ENCODE measurements at regions not wholly inside any gene's neighbourhood (a gene's known extent, or its start where the extent isn't known, plus 50 kb on each side); places are given as distances from the start of the nearest gene placed in this dataset.

GRCh38 chr12:42807766-42808165 is 218.2 kb upstream of the PRICKLE1 start:
- H3K4ac ChIP-seq (ENCODE audit: low read depth, low read length): no peak overlapping the region
- H4K91ac ChIP-seq (ENCODE audit: low read depth, low read length): peak overlapping the region; percentile 23
- no peak overlapping the region for H3K18ac ChIP-seq (ENCODE audit: low read length)
- no peak overlapping the region for H2BK5ac ChIP-seq (ENCODE audit: low read depth, low read length, poor library complexity)
- no peaks in the 10 kb centered on the region for H3K9me3 ChIP-seq (ENCODE audit: insufficient read depth, low read depth, low read length)
- H3K4me3 ChIP-seq (ENCODE audit: low read depth, low read length): no peak overlapping the region
- no peak overlapping the region for H4K12ac ChIP-seq (ENCODE audit: low read depth, low read length)
- no CpG with 5 or more reads among the region's 3 CpGs for WGBS (ENCODE audit: extremely low coverage, insufficient coverage, insufficient read length)
- H3K27ac ChIP-seq (ENCODE audit: low read depth, low read length): no peak overlapping the region
- H3K79me1 ChIP-seq (ENCODE audit: low read length): peaks cover 5% of the 10 kb centered on the region
- no peaks in the 10 kb centered on the region for H3K79me2 ChIP-seq (ENCODE audit: control insufficient read depth, insufficient read depth, low read length, poor library complexity)
- no peak overlapping the region for H2BK120ac ChIP-seq (ENCODE audit: insufficient read depth, low read length, poor library complexity)
- H4K8ac ChIP-seq (ENCODE audit: low read depth, low read length): no peak overlapping the region
- H2BK12ac ChIP-seq (ENCODE audit: low read length): no peak overlapping the region
- H3K4me1 ChIP-seq (ENCODE audit: control insufficient read depth in 1 of 2, insufficient read depth in 2 of 2, low read length in 2 of 2): peaks cover 0 to 2% of the 10 kb centered on the region in 2 experiments
- no peak overlapping the region for H3K9ac ChIP-seq (ENCODE audit: low read length)
- H3K14ac ChIP-seq (ENCODE audit: low read length): no peak overlapping the region
- H3K23ac ChIP-seq (ENCODE audit: low read length): no peak overlapping the region
- DNase-seq: no peak
- no peak overlapping the region for H2AK5ac ChIP-seq (ENCODE audit: low read length)
- no peak overlapping the region for H2AFZ ChIP-seq (ENCODE audit: insufficient read depth, low read length, poor library complexity)
- H3K4me2 ChIP-seq (ENCODE audit: low read length): no peak overlapping the region
- H3K27me3 ChIP-seq (ENCODE audit: insufficient read depth, low read length): no peaks in the 10 kb centered on the region
- H3K36me3 ChIP-seq (ENCODE audit: control insufficient read depth in 1 of 2, insufficient read depth in 2 of 2, low read length in 2 of 2): peaks cover 0 to 2% of the 10 kb centered on the region in 2 experiments

- H3K4me3 ChIP-seq (ENCODE audit: low read depth, low read length): no peak overlapping the region
- no peak overlapping the region for H4K12ac ChIP-seq (ENCODE audit: low read depth, low read length)
- H3K9ac ChIP-seq (ENCODE audit: low read length): no peak overlapping the region
- H3K4me2 ChIP-seq (ENCODE audit: low read length): no peak overlapping the region
- H3K14ac ChIP-seq (ENCODE audit: low read length): no peak overlapping the region
- no CpG with 5 or more reads among the region's 2 CpGs for WGBS (ENCODE audit: extremely low coverage, insufficient coverage, insufficient read length)
- peak overlapping the region; percentile 23 for H4K91ac ChIP-seq (ENCODE audit: low read depth, low read length)
- peaks cover 5% of the 10 kb centered on the region for H3K79me1 ChIP-seq (ENCODE audit: low read length)
- no peak overlapping the region for H3K18ac ChIP-seq (ENCODE audit: low read length)
- peaks cover 0 to 2% of the 10 kb centered on the region in 2 experiments for H3K36me3 ChIP-seq (ENCODE audit: control insufficient read depth in 1 of 2, insufficient read depth in 2 of 2, low read length in 2 of 2)
- peaks cover under 1 to 1% of the 10 kb centered on the region in 2 experiments for H3K4me1 ChIP-seq (ENCODE audit: control insufficient read depth in 1 of 2, insufficient read depth in 2 of 2, low read length in 2 of 2)
- no peak overlapping the region for H2BK12ac ChIP-seq (ENCODE audit: low read length)
- no peak overlapping the region for H2AK5ac ChIP-seq (ENCODE audit: low read length)
- H3K79me2 ChIP-seq (ENCODE audit: control insufficient read depth, insufficient read depth, low read length, poor library complexity): no peaks in the 10 kb centered on the region
- H3K4ac ChIP-seq (ENCODE audit: low read depth, low read length): no peak overlapping the region
- no peak overlapping the region for H2AFZ ChIP-seq (ENCODE audit: insufficient read depth, low read length, poor library complexity)
- no peaks in the 10 kb centered on the region for H3K27me3 ChIP-seq (ENCODE audit: insufficient read depth, low read length)
- H3K23ac ChIP-seq (ENCODE audit: low read length): no peak overlapping the region
- no peak for DNase-seq
- no peak overlapping the region for H2BK5ac ChIP-seq (ENCODE audit: low read depth, low read length, poor library complexity)
- H4K8ac ChIP-seq (ENCODE audit: low read depth, low read length): no peak overlapping the region
- H3K27ac ChIP-seq (ENCODE audit: low read depth, low read length): no peak overlapping the region
- no peaks in the 10 kb centered on the region for H3K9me3 ChIP-seq (ENCODE audit: insufficient read depth, low read depth, low read length)
- no peak overlapping the region for H2BK120ac ChIP-seq (ENCODE audit: insufficient read depth, low read length, poor library complexity)
Measured at GRCh38 chr12:42807251-42807650, 217.7 kb upstream of the PRICKLE1 start.

GRCh38 chr12:42804928-42805327 is 215.4 kb upstream of the PRICKLE1 start:
- Histone ChIP-seq H3K79me1 (ENCODE audit: low read length) (peaks cover 6% of the 10 kb centered on the region), H2BK120ac (ENCODE audit: insufficient read depth, low read length, poor library complexity) (no peak overlapping the region), H3K4me1 (ENCODE audit: control insufficient read depth in 1 of 2, insufficient read depth in 2 of 2, low read length in 2 of 2) (peaks cover 4 to 5% of the 10 kb centered on the region in 2 experiments), H3K23ac (ENCODE audit: low read length) (no peak overlapping the region), H3K4ac (ENCODE audit: low read depth, low read length) (no peak overlapping the region), H3K9ac (ENCODE audit: low read length) (no peak overlapping the region), H3K27ac (ENCODE audit: low read depth, low read length) (no peak overlapping the region), H2AFZ (ENCODE audit: insufficient read depth, low read length, poor library complexity) (no peak overlapping the region), H4K8ac (ENCODE audit: low read depth, low read length) (no peak overlapping the region), H2BK5ac (ENCODE audit: low read depth, low read length, poor library complexity) (no peak overlapping the region), H3K36me3 (ENCODE audit: control insufficient read depth in 1 of 2, insufficient read depth in 2 of 2, low read length in 2 of 2) (peaks cover 0 to 2% of the 10 kb centered on the region in 2 experiments), H3K9me3 (ENCODE audit: insufficient read depth, low read depth, low read length) (no peaks in the 10 kb centered on the region), H2BK12ac (ENCODE audit: low read length) (peak overlapping the region; percentile 85), H3K18ac (ENCODE audit: low read length) (no peak overlapping the region), H3K79me2 (ENCODE audit: control insufficient read depth, insufficient read depth, low read length, poor library complexity) (no peaks in the 10 kb centered on the region), H4K91ac (ENCODE audit: low read depth, low read length) (no peak overlapping the region), H3K4me2 (ENCODE audit: low read length) (no peak overlapping the region), H3K4me3 (ENCODE audit: low read depth, low read length) (no peak overlapping the region), H2AK5ac (ENCODE audit: low read length) (peak overlapping the region; percentile 79), H4K12ac (ENCODE audit: low read depth, low read length) (no peak overlapping the region), H3K27me3 (ENCODE audit: insufficient read depth, low read length) (no peaks in the 10 kb centered on the region), H3K14ac (ENCODE audit: low read length) (no peak overlapping the region)
- WGBS (ENCODE audit: extremely low coverage, insufficient coverage, insufficient read length): no CpG with 5 or more reads among the region's 2 CpGs
- DNase-seq: no peak

GRCh38 chr12:42802785-42803189 is 213.2 kb upstream of the PRICKLE1 start:
- H3K79me1 ChIP-seq (ENCODE audit: low read length): peaks cover 7% of the 10 kb centered on the region
- no peak overlapping the region for H4K8ac ChIP-seq (ENCODE audit: low read depth, low read length)
- no peak overlapping the region for H2BK5ac ChIP-seq (ENCODE audit: low read depth, low read length, poor library complexity)
- H3K4me1 ChIP-seq (ENCODE audit: control insufficient read depth in 1 of 2, insufficient read depth in 2 of 2, low read length in 2 of 2): peaks cover 4 to 5% of the 10 kb centered on the region in 2 experiments
- no peak overlapping the region for H2BK120ac ChIP-seq (ENCODE audit: insufficient read depth, low read length, poor library complexity)
- H3K9ac ChIP-seq (ENCODE audit: low read length): no peak overlapping the region
- H3K23ac ChIP-seq (ENCODE audit: low read length): no peak overlapping the region
- H4K91ac ChIP-seq (ENCODE audit: low read depth, low read length): no peak overlapping the region
- H3K18ac ChIP-seq (ENCODE audit: low read length): no peak overlapping the region
- no peak for DNase-seq
- H3K9me3 ChIP-seq (ENCODE audit: insufficient read depth, low read depth, low read length): no peaks in the 10 kb centered on the region
- no peak overlapping the region for H3K27ac ChIP-seq (ENCODE audit: low read depth, low read length)
- no peak overlapping the region for H2AFZ ChIP-seq (ENCODE audit: insufficient read depth, low read length, poor library complexity)
- no peak overlapping the region for H3K4me2 ChIP-seq (ENCODE audit: low read length)
- H3K79me2 ChIP-seq (ENCODE audit: control insufficient read depth, insufficient read depth, low read length, poor library complexity): no peaks in the 10 kb centered on the region
- H2BK12ac ChIP-seq (ENCODE audit: low read length): no peak overlapping the region
- H2AK5ac ChIP-seq (ENCODE audit: low read length): no peak overlapping the region
- no peak overlapping the region for H3K14ac ChIP-seq (ENCODE audit: low read length)
- no CpG with 5 or more reads among the region's 4 CpGs for WGBS (ENCODE audit: extremely low coverage, insufficient coverage, insufficient read length)
- H3K4me3 ChIP-seq (ENCODE audit: low read depth, low read length): no peak overlapping the region
- H3K36me3 ChIP-seq (ENCODE audit: control insufficient read depth in 1 of 2, insufficient read depth in 2 of 2, low read length in 2 of 2): peaks cover 0 to 2% of the 10 kb centered on the region in 2 experiments
- H3K27me3 ChIP-seq (ENCODE audit: insufficient read depth, low read length): no peaks in the 10 kb centered on the region
- no peak overlapping the region for H3K4ac ChIP-seq (ENCODE audit: low read depth, low read length)
- H4K12ac ChIP-seq (ENCODE audit: low read depth, low read length): no peak overlapping the region

Data from trophoblast cell (in vitro differentiated cells and primary cell).